ENCODE measurements at regions not wholly inside any gene's neighbourhood (a gene's known extent, or its start where the extent isn't known, plus 50 kb on each side); places are given as distances from the start of the nearest gene placed in this dataset.

DNA sequence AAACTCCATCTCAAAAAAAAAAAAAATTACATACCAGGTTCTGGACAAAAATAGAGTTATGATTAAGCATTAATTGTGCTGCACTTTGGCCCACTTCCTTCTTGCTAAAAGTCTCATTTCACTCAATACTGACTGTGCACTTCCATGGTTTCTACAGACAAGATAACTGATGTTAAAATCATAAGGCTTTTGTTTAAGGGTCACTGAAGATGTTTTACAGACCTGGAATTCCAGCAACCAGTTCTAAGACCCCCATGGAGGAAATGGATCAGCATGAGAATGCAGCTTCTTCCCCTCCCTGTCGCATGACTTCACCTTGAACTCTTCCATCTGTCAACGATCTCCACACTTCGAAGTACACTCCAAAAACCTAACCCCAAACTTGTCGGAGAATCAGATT, 1191.8 kb upstream of the AUTS2 start:
- no peak for TF ChIP-seq POLR2A (IDR thresholded peaks at IDR 0.05)
- TF ChIP-seq, protein P1, sequence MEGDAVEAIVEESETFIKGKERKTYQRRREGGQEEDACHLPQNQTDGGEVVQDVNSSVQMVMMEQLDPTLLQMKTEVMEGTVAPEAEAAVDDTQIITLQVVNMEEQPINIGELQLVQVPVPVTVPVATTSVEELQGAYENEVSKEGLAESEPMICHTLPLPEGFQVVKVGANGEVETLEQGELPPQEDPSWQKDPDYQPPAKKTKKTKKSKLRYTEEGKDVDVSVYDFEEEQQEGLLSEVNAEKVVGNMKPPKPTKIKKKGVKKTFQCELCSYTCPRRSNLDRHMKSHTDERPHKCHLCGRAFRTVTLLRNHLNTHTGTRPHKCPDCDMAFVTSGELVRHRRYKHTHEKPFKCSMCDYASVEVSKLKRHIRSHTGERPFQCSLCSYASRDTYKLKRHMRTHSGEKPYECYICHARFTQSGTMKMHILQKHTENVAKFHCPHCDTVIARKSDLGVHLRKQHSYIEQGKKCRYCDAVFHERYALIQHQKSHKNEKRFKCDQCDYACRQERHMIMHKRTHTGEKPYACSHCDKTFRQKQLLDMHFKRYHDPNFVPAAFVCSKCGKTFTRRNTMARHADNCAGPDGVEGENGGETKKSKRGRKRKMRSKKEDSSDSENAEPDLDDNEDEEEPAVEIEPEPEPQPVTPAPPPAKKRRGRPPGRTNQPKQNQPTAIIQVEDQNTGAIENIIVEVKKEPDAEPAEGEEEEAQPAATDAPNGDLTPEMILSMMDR (IDR thresholded peaks at IDR 0.05) = no peak
